DMS79 treated with DMSO at 0.1 percent for 48 hours (cell line): ENCODE measurements at regions not wholly inside any gene's neighbourhood (a gene's known extent, or its start where the extent isn't known, plus 50 kb on each side); places are given as distances from the start of the nearest gene placed in this dataset.
"Not testable (repeated sequence)": the region's sequence is repeated elsewhere in the genome, so short reads cannot be mapped to it uniquely, and the experiment has no call there.

ENCODE experiments used
- DNase-seq: peaks from one replicate; lab custom pipeline; 2025; lab: John Stamatoyannopoulos, UW

GRCh38 chr2:66317268-66317890 lies 117.5 kb upstream of the MEIS1 start:
- DNase-seq = no peak

GRCh38 chr2:66306483-66306882 lies 128.4 kb upstream of the MEIS1 start:
- DNase-seq = peak; percentile 39

GRCh38 chr2:66305718-66306117 lies 129.2 kb upstream of the MEIS1 start:
- peak; percentile 93 for DNase-seq

GRCh38 chr2:66303471-66303870 lies 131.5 kb upstream of the MEIS1 start:
- no peak for DNase-seq

- no peak for DNase-seq
Measured at GRCh38 chr2:66301767-66302140, 133.2 kb upstream of the MEIS1 start.

- peak; percentile 97 for DNase-seq
Measured at GRCh38 chr2:66301022-66301766, 133.7 kb upstream of the MEIS1 start.

GRCh38 chr2:66283787-66284186 lies 151.1 kb upstream of the MEIS1 start:
- DNase-seq = no peak

- DNase-seq = no peak
Measured at GRCh38 chr2:66281980-66282379, 152.9 kb upstream of the MEIS1 start.

GRCh38 chr2:66279024-66279423 lies 155.9 kb upstream of the MEIS1 start:
- no peak for DNase-seq

GRCh38 chr2:66275984-66276383 lies 158.9 kb upstream of the MEIS1 start:
- DNase-seq = no peak

GRCh38 chr2:66273933-66274490 lies 160.9 kb upstream of the MEIS1 start:
- no peak for DNase-seq

GRCh38 chr2:66272751-66273150 lies 162.2 kb upstream of the MEIS1 start:
- DNase-seq = no peak

GRCh38 chr2:66271777-66272176 lies 163.1 kb upstream of the MEIS1 start:
- no peak for DNase-seq

GRCh38 chr2:66270247-66270646 lies 164.7 kb upstream of the MEIS1 start:
- no peak for DNase-seq

GRCh38 chr2:66269166-66269565 lies 165.8 kb upstream of the MEIS1 start:
- no peak for DNase-seq

- no peak for DNase-seq
Measured at GRCh38 chr2:66268756-66269155, 166.2 kb upstream of the MEIS1 start.

- DNase-seq = no peak
Measured at GRCh38 chr2:66264354-66264753, 170.6 kb upstream of the MEIS1 start.

- no peak for DNase-seq
Measured at GRCh38 chr2:66255867-66256266, 179.1 kb upstream of the MEIS1 start.

- DNase-seq = no peak
Measured at GRCh38 chr2:66255136-66255535, 179.8 kb upstream of the MEIS1 start.

- no peak for DNase-seq
Measured at GRCh38 chr2:66253066-66253465, 181.9 kb upstream of the MEIS1 start.

GRCh38 chr2:66252109-66252508 lies 182.8 kb upstream of the MEIS1 start:
- peak; percentile 72 for DNase-seq

- no peak for DNase-seq
Measured at GRCh38 chr2:66251573-66251972, 183.4 kb upstream of the MEIS1 start.

- not testable (repeated sequence) for DNase-seq
Measured at GRCh38 chr2:66249089-66249488, 185.8 kb upstream of the MEIS1 start.

- not testable (repeated sequence) for DNase-seq
Measured at GRCh38 chr2:66243809-66244208, 191.1 kb upstream of the MEIS1 start.
